HepG2 (cell line): ENCODE measurements at regions not wholly inside any gene's neighbourhood (a gene's known extent, or its start where the extent isn't known, plus 50 kb on each side); places are given as distances from the start of the nearest gene placed in this dataset.

Experiments
- ATAC-seq: fragments of 200-7000 bp; cut with Tn5 transposase; 3 replicates; pipeline ENCODE4 v1.9.1; 2020; ENCODE audit warnings: mild to moderate bottlenecking, moderate library complexity
- BruUV-seq: library from RNA; stranded (reverse); fragments of 400-500 nt; replicated peaks from 2 replicates; lab custom pipeline; 2021; lab: Mats Ljungman, UMichigan
- CTCF ChIA-PET: fragments of 300-600 bp; formaldehyde crosslinking; extraction: SDS; loops from one replicate; lab custom pipeline; 2021; ENCODE audit warnings: low total read pairs, inconsistent platforms, low intra/inter-chr PET ratio; lab: Yijun Ruan, JAX
- POLR2A ChIA-PET: fragments of 350-600 bp; sonication (Branson Sonifier 250); formaldehyde crosslinking; loops from one replicate; lab custom pipeline; 2020; ENCODE audit warnings: antibody characterized with exemption, inconsistent platforms; lab: Yijun Ruan, JAX
- DNase-seq: peaks from one replicate; pipeline ENCODE4 v3.0.0-alpha.2; 2015; ENCODE audit warnings: low spot score
- FAIRE-seq: peaks from 3 replicates; lab custom pipeline; 2011; peaks lifted over from hg19 to GRCh38; lab: Jason Lieb, UNC
- H2AFZ ChIP-seq: one replicate; pipeline ENCODE4 v1.6.1; 2011; ENCODE audit warnings: low read length, inconsistent platforms
- H3K27ac ChIP-seq: fragments of 300-600 bp; 3 replicates; pipeline ENCODE4 v1.8.0; 2011; ENCODE audit warnings: mixed run types, mild to moderate bottlenecking, mixed read lengths, low read length, inconsistent platforms; ENCODE audit not compliant: insufficient read depth; ENCODE audit errors: extremely low read length
- H3K27me3 ChIP-seq, 2 experiments: fragments of 200-600 bp in 1 of 2; 2 replicates in 1 of 2; 3 replicates in 1 of 2; pipeline versions ENCODE4 v1.6.0 to v1.8.0; 2011; ENCODE audit warnings: low read length in 2 of 2, mild to moderate bottlenecking in 2 of 2, moderate library complexity in 2 of 2, inconsistent platforms in 1 of 2; ENCODE audit not compliant: insufficient read depth in 2 of 2, control insufficient read depth in 1 of 2
- H3K36me3 ChIP-seq, 2 experiments: fragments of 200-600 bp in 1 of 2; replicated peaks in 1 of 2; 2 replicates in 1 of 2; 3 replicates in 1 of 2; pipeline versions ENCODE4 v1.5.1 to v1.8.0; 2011; ENCODE audit warnings: low read length in 2 of 2, inconsistent platforms in 1 of 2; ENCODE audit not compliant: insufficient read depth in 2 of 2, control insufficient read depth in 1 of 2
- H3K4me1 ChIP-seq: 2 replicates; pipeline ENCODE4 v1.5.1; 2012; ENCODE audit warnings: low read length, inconsistent platforms; ENCODE audit not compliant: insufficient read depth
- H3K4me2 ChIP-seq: 2 replicates; pipeline ENCODE4 v1.6.0; 2011; ENCODE audit warnings: low read depth, low read length, inconsistent platforms
- H3K4me3 ChIP-seq, 3 experiments: fragments of 200-600 bp in 1 of 3; sonication (generic), shearing (Covaris generic) in 1 of 3; replicated peaks in 1 of 3; 2 replicates each; pipeline ENCODE4 v1.5.1; 2011 to 2016; ENCODE audit warnings: low read length in 3 of 3, inconsistent platforms in 2 of 3, low read depth in 2 of 3, mild to moderate bottlenecking in 2 of 3, control low read depth in 1 of 3, mixed read lengths in 1 of 3; ENCODE audit not compliant: insufficient read depth in 1 of 3
- H3K79me2 ChIP-seq: one replicate; pipeline ENCODE4 v1.6.1; 2011; ENCODE audit warnings: low read length, inconsistent platforms; ENCODE audit not compliant: insufficient read depth
- H3K9ac ChIP-seq: 2 replicates; pipeline ENCODE4 v1.6.0; 2011; ENCODE audit warnings: mild to moderate bottlenecking, low read depth, low read length, inconsistent platforms; ENCODE audit not compliant: insufficient read depth
- H3K9me3 ChIP-seq: 2 replicates; pipeline ENCODE4 v1.5.1; 2012; ENCODE audit warnings: mild to moderate bottlenecking, low read length
- H4K20me1 ChIP-seq: 2 replicates; pipeline ENCODE4 v1.6.0; 2011; ENCODE audit warnings: inconsistent platforms, mild to moderate bottlenecking, low read length, moderate library complexity; ENCODE audit not compliant: insufficient read depth
- ARID5B ChIP-seq: IDR thresholded peaks from 2 replicates; pipeline ENCODE4 v1.4.0; 2020; ENCODE audit warnings: mild to moderate bottlenecking, missing genetic modification reagents
- BCL3 ChIP-seq: sonication (generic); formaldehyde crosslinking; IDR thresholded peaks from 2 replicates; pipeline ENCODE4 v1.5.1; 2020; ENCODE audit warnings: mild to moderate bottlenecking, missing genetic modification reagents, moderate library complexity
- CCDC6 ChIP-seq: sonication (generic); formaldehyde crosslinking; IDR thresholded peaks from 2 replicates; pipeline ENCODE4 v1.8.1; 2022; ENCODE audit warnings: mild to moderate bottlenecking, missing genetic modification reagents, moderate library complexity
- CHCHD3 ChIP-seq: sonication (generic); formaldehyde crosslinking; IDR thresholded peaks from 2 replicates; pipeline ENCODE4 v1.8.0; 2022; ENCODE audit warnings: mild to moderate bottlenecking, missing genetic modification reagents, moderate library complexity
- MTF2 ChIP-seq: sonication (generic); formaldehyde crosslinking; IDR thresholded peaks from 2 replicates; pipeline ENCODE4 v1.5.0; 2020; ENCODE audit warnings: missing genetic modification reagents, borderline replicate concordance
- RBFOX2 ChIP-seq: fragments of 200-400 bp; formaldehyde crosslinking; IDR thresholded peaks from 2 replicates; pipeline ENCODE4 v1.6.1; 2017; ENCODE audit warnings: low read depth, mild to moderate bottlenecking, low read length
- REL ChIP-seq: sonication (generic); formaldehyde crosslinking; conservative IDR thresholded peaks from 2 replicates; pipeline ENCODE4 v1.8.0; 2022; ENCODE audit warnings: mild to moderate bottlenecking, missing genetic modification reagents, moderate library complexity
- RFXAP ChIP-seq: sonication (generic); formaldehyde crosslinking; IDR thresholded peaks from 2 replicates; pipeline ENCODE4 v1.4.0; 2020; ENCODE audit warnings: missing genetic modification reagents, borderline replicate concordance
- SP2 ChIP-seq: sonication (generic); formaldehyde crosslinking; IDR thresholded peaks from 2 replicates; pipeline ENCODE4 v1.5.1; 2020; ENCODE audit warnings: mild to moderate bottlenecking, missing genetic modification reagents
- THAP11 ChIP-seq: IDR thresholded peaks from 2 replicates; pipeline ENCODE4 v1.6.1; 2016; ENCODE audit warnings: missing biosample characterization, missing genetic modification reagents
- ZMYM2 ChIP-seq: sonication (generic); formaldehyde crosslinking; IDR thresholded peaks from 2 replicates; pipeline ENCODE4 v1.8.0; 2022; ENCODE audit warnings: mild to moderate bottlenecking, missing genetic modification reagents
- ZNF160 ChIP-seq: sonication (generic); formaldehyde crosslinking; IDR thresholded peaks from 2 replicates; pipeline ENCODE4 v1.8.0; 2022; ENCODE audit warnings: mild to moderate bottlenecking, inconsistent platforms, missing genetic modification reagents
- ZNF335 ChIP-seq: sonication (generic); formaldehyde crosslinking; IDR thresholded peaks from 2 replicates; pipeline ENCODE4 v1.4.0; 2020; ENCODE audit warnings: missing genetic modification reagents
- ZNF557 ChIP-seq: sonication (generic); formaldehyde crosslinking; IDR thresholded peaks from 2 replicates; pipeline ENCODE4 v1.4.0; 2020; ENCODE audit warnings: missing genetic modification reagents
- in situ Hi-C: cut with HindIII; loops from 2 replicates; pipeline ENCODE4 v1.10.0; 2017; ENCODE audit warnings: low pct_unique_long_range_greater_than_20kb; ENCODE audit not compliant: extremely low pct_ligation_motif_present
- intact Hi-C: fragments of 100-400 bp; cut with micrococcal nuclease; formaldehyde crosslinking; loops from one replicate; pipeline ENCODE4 v1.10.0; 2022; ENCODE audit not compliant: unreplicated experiment
- TF ChIP-seq, protein P1 (sequence below): sonication (generic); formaldehyde crosslinking; IDR thresholded peaks from 2 replicates; pipeline ENCODE4 v1.9.0; 2021; ENCODE audit warnings: missing genetic modification reagents, mild to moderate bottlenecking, borderline replicate concordance

- DNase-seq (no peak), FAIRE-seq (no peak), ATAC-seq (no peak)
- no peak overlapping the region for H3K4me3 ChIP-seq
- H3K36me3 ChIP-seq = no peaks in the 10 kb centered on the region
- H3K27ac ChIP-seq = no peak overlapping the region
- TF ChIP-seq CCDC6 (no peak), THAP11 (CRISPR knock-in tag) (no peak), RFXAP (CRISPR knock-in tag) (no peak), SP2 (CRISPR knock-in tag) (no peak), ZNF160 (CRISPR knock-in tag) (peak; percentile 95), ZNF557 (CRISPR knock-in tag) (no peak), ZNF335 (CRISPR knock-in tag) (no peak)
- TF ChIP-seq, protein P1, sequence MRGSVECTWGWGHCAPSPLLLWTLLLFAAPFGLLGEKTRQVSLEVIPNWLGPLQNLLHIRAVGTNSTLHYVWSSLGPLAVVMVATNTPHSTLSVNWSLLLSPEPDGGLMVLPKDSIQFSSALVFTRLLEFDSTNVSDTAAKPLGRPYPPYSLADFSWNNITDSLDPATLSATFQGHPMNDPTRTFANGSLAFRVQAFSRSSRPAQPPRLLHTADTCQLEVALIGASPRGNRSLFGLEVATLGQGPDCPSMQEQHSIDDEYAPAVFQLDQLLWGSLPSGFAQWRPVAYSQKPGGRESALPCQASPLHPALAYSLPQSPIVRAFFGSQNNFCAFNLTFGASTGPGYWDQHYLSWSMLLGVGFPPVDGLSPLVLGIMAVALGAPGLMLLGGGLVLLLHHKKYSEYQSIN (CRISPR knock-in tag) = no peak
- no peaks in the 10 kb centered on the region for H3K4me1 ChIP-seq
- no peaks in the 10 kb centered on the region for H3K79me2 ChIP-seq
- no TSS peak for BruUV-seq
- H2AFZ ChIP-seq = no peak overlapping the region
- ChIA-PET POLR2A (no interaction called here), CTCF (no interaction called here)
- H3K9ac ChIP-seq = no peak overlapping the region
- intact Hi-C loops = no loop called here
- no peaks in the 10 kb centered on the region for H4K20me1 ChIP-seq
- no peaks in the 10 kb centered on the region for H3K9me3 ChIP-seq
- peaks cover 0 to 6% of the 10 kb centered on the region in 2 experiments; a peak in 1 of 5 replicates for H3K27me3 ChIP-seq
- H3K4me2 ChIP-seq = no peak overlapping the region
- in situ Hi-C loops = no loop called here
These were observed 58.1 kb upstream of the TAF11L2 start for GRCh38 chr5:17439956-17440355.

DNA sequence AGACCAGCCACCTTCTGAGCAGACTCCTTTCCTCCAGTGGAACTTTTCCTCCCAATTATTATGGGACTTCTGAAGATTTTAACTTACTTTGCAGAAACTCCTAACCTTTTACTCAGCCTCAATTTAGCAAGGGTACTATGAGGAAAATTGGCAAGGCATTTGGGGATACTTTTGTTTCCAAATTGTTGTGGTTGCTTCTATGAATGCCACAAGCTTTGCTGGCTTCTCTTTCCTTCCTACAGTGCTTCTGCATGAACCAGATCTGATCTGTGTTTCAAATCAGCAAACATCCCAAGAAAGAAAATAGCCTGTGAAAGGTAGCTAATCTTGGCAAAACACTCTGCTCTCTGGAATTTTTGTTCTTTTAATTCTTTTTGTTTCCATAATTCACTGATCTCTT is 57.3 kb upstream of the TAF11L2 start:
- DNase-seq (no peak), FAIRE-seq (no peak), ATAC-seq (no peak)
- Histone ChIP-seq H3K9me3 (no peaks in the 10 kb centered on the region), H3K4me2 (no peak overlapping the region), H3K4me1 (no peaks in the 10 kb centered on the region), H3K79me2 (no peaks in the 10 kb centered on the region), H3K36me3 (no peaks in the 10 kb centered on the region), H3K27me3 (peaks cover 0 to 5% of the 10 kb centered on the region in 2 experiments; a peak in 1 of 5 replicates), H2AFZ (no peak overlapping the region), H3K27ac (no peak overlapping the region), H3K9ac (no peak overlapping the region), H4K20me1 (no peaks in the 10 kb centered on the region), H3K4me3 (no peak overlapping the region)
- in situ Hi-C loops = no loop called here
- ChIA-PET CTCF (no interaction called here), POLR2A (no interaction called here)
- intact Hi-C loops = no loop called here
- no TSS peak for BruUV-seq
- TF ChIP-seq ARID5B (CRISPR knock-in tag) = no peak
- no peak for TF ChIP-seq REL (CRISPR knock-in tag)
- no peak for TF ChIP-seq RBFOX2
- no peak for TF ChIP-seq ZMYM2 (CRISPR knock-in tag)
- no peak for TF ChIP-seq BCL3 (CRISPR knock-in tag)
- TF ChIP-seq MTF2 (CRISPR knock-in tag) = no peak
- TF ChIP-seq CHCHD3 (CRISPR knock-in tag) = no peak
